Astrocyte (in vitro differentiated cells and primary cell): ENCODE measurements at regions not wholly inside any gene's neighbourhood (a gene's known extent, or its start where the extent isn't known, plus 50 kb on each side); places are given as distances from the start of the nearest gene placed in this dataset.

ENCODE experiments used
- EZH2 ChIP-seq: IDR thresholded peaks from 2 replicates; pipeline ENCODE4 v1.6.1; 2012; ENCODE audit warnings: mild to moderate bottlenecking, low read length, inconsistent platforms; ENCODE audit not compliant: insufficient read depth
- TF ChIP-seq, protein P1 (sequence below): IDR thresholded peaks from 2 replicates; pipeline ENCODE4 v1.5.1; 2011; ENCODE audit warnings: low read depth, mild to moderate bottlenecking, inconsistent platforms, low read length, moderate library complexity; ENCODE audit not compliant: insufficient read depth

DNA sequence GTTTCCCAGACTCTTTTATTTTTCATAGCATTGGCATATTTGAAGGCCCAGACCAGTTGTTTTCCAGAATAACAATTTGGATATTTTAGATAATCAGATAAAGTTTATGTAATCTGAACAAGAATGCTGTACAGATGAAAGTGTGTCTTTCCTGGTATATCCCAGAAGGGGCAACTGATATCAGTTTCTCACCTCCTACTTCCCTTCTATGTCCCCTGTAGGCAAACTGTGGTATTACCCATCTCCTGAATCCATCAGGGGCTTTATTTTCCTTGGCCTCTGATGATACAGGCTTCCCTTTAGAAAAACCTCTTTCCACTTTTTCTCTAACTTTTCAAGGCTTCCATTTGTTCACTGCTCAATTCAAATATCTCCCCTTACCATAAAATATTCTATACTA, 87.5 kb upstream of the RGS1 start:
- TF ChIP-seq, protein P1, sequence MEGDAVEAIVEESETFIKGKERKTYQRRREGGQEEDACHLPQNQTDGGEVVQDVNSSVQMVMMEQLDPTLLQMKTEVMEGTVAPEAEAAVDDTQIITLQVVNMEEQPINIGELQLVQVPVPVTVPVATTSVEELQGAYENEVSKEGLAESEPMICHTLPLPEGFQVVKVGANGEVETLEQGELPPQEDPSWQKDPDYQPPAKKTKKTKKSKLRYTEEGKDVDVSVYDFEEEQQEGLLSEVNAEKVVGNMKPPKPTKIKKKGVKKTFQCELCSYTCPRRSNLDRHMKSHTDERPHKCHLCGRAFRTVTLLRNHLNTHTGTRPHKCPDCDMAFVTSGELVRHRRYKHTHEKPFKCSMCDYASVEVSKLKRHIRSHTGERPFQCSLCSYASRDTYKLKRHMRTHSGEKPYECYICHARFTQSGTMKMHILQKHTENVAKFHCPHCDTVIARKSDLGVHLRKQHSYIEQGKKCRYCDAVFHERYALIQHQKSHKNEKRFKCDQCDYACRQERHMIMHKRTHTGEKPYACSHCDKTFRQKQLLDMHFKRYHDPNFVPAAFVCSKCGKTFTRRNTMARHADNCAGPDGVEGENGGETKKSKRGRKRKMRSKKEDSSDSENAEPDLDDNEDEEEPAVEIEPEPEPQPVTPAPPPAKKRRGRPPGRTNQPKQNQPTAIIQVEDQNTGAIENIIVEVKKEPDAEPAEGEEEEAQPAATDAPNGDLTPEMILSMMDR: no peak
- TF ChIP-seq EZH2: no peak
